Liver (tissue), 7 donors: ENCODE measurements at regions not wholly inside any gene's neighbourhood (a gene's known extent, or its start where the extent isn't known, plus 50 kb on each side); places are given as distances from the start of the nearest gene placed in this dataset.

Source experiments
- DNase-seq: peaks from one replicate; pipeline ENCODE4 v3.0.0-alpha.2; 2017; ENCODE audit warnings: low spot score
- H3K27ac ChIP-seq, 2 donors: one replicate each; pipeline ENCODE4 v1.7.0; 2013; ENCODE audit warnings: inconsistent platforms in 2 of 2, low read length in 2 of 2, control low read depth in 1 of 2, low read depth in 1 of 2, mild to moderate bottlenecking in 1 of 2
- H3K27me3 ChIP-seq, 4 donors: one replicate each; pipeline versions ENCODE4 v1.6.1 to v1.7.0; 2013; ENCODE audit warnings: low read length in 3 of 4, inconsistent platforms in 1 of 4, mild to moderate bottlenecking in 1 of 4, moderate library complexity in 1 of 4; ENCODE audit not compliant: control insufficient read depth in 4 of 4, insufficient read depth in 4 of 4
- H3K36me3 ChIP-seq, 4 donors: one replicate each; pipeline versions ENCODE4 v1.6.1 to v1.7.0; 2013; ENCODE audit warnings: low read length in 3 of 4, mild to moderate bottlenecking in 3 of 4, low read depth in 1 of 4, moderate library complexity in 1 of 4; ENCODE audit not compliant: control insufficient read depth in 4 of 4, insufficient read depth in 3 of 4
- H3K4me1 ChIP-seq, 4 donors: one replicate each; pipeline versions ENCODE4 v1.6.1 to v1.7.0; 2013; ENCODE audit warnings: low read length in 3 of 4, mild to moderate bottlenecking in 3 of 4, moderate library complexity in 1 of 4; ENCODE audit not compliant: control insufficient read depth in 4 of 4, insufficient read depth in 4 of 4
- H3K4me3 ChIP-seq, 3 donors: one replicate each; pipeline versions ENCODE4 v1.6.1 to v1.7.0; 2013; ENCODE audit warnings: low read length in 3 of 3, control low read depth in 1 of 3, low read depth in 1 of 3, mild to moderate bottlenecking in 1 of 3
- H3K9ac ChIP-seq, 2 donors: one replicate each; pipeline ENCODE4 v1.7.0; 2013; ENCODE audit warnings: low read length in 2 of 2, mild to moderate bottlenecking in 2 of 2, moderate library complexity in 2 of 2, control low read depth in 1 of 2, low read depth in 1 of 2
- H3K9me3 ChIP-seq, 4 donors: one replicate each; pipeline versions ENCODE4 v1.6.1 to v1.7.0; 2013; ENCODE audit warnings: low read length in 3 of 4; ENCODE audit not compliant: control insufficient read depth in 4 of 4
- ATF3 ChIP-seq: IDR thresholded peaks from 2 replicates; pipeline ENCODE4 v1.6.1; 2016; ENCODE audit warnings: antibody characterized with exemption
- FOXA1 ChIP-seq: IDR thresholded peaks from 2 replicates; pipeline ENCODE4 v1.6.1; 2016; ENCODE audit warnings: antibody characterized with exemption
- FOXA2 ChIP-seq: IDR thresholded peaks from 2 replicates; pipeline ENCODE4 v1.6.1; 2016; ENCODE audit warnings: antibody characterized with exemption
- GABPA ChIP-seq, 2 donors: IDR thresholded peaks in 1 of 2; conservative IDR thresholded peaks in 1 of 2; 2 replicates each; pipeline ENCODE4 v1.6.1; 2016; ENCODE audit warnings: antibody characterized with exemption in 2 of 2, mild to moderate bottlenecking in 1 of 2, moderate library complexity in 1 of 2
- HNF4A ChIP-seq, 2 donors: conservative IDR thresholded peaks; 2 replicates each; pipeline ENCODE4 v1.6.1; 2016; ENCODE audit warnings: antibody characterized with exemption in 2 of 2, mild to moderate bottlenecking in 2 of 2
- HNF4G ChIP-seq: IDR thresholded peaks from 2 replicates; pipeline ENCODE4 v1.6.1; 2016; ENCODE audit warnings: antibody characterized with exemption
- JUND ChIP-seq, 2 donors: IDR thresholded peaks; 2 replicates each; pipeline ENCODE4 v1.6.1; 2016; ENCODE audit warnings: antibody characterized with exemption in 2 of 2
- MAX ChIP-seq: IDR thresholded peaks from 2 replicates; pipeline ENCODE4 v1.6.1; 2016; ENCODE audit warnings: antibody characterized with exemption
- RAD21 ChIP-seq, 2 donors: IDR thresholded peaks; 2 replicates each; pipeline ENCODE4 v1.6.1; 2016; ENCODE audit warnings: antibody characterized with exemption in 2 of 2, mild to moderate bottlenecking in 2 of 2
- REST ChIP-seq: IDR thresholded peaks from 2 replicates; pipeline ENCODE4 v1.6.1; 2016; ENCODE audit warnings: antibody characterized with exemption, mild to moderate bottlenecking
- RXRA ChIP-seq, 2 donors: IDR thresholded peaks; 2 replicates each; pipeline ENCODE4 v1.6.1; 2017 to 2018; ENCODE audit warnings: antibody characterized with exemption in 2 of 2, mild to moderate bottlenecking in 1 of 2
- SP1 ChIP-seq: IDR thresholded peaks from 2 replicates; pipeline ENCODE4 v1.6.1; 2018; ENCODE audit warnings: antibody characterized with exemption, mild to moderate bottlenecking
- TAF1 ChIP-seq: conservative IDR thresholded peaks from 2 replicates; pipeline ENCODE4 v1.6.1; 2016; ENCODE audit warnings: antibody characterized with exemption, mild to moderate bottlenecking
- YY1 ChIP-seq: IDR thresholded peaks from 2 replicates; pipeline ENCODE4 v1.6.1; 2016; ENCODE audit warnings: antibody characterized with exemption, mild to moderate bottlenecking
- WGBS: extraction: QIAGEN DNeasy Blood & Tissue Kit; methylation state at CpG from one replicate; pipeline ENCODE4 v1.1.7; 2013; 5-methylcytosine and 5-hydroxymethylcytosine counted together
- TF ChIP-seq, protein P1 (sequence below): IDR thresholded peaks from 2 replicates; pipeline ENCODE4 v1.6.1; 2016; ENCODE audit warnings: antibody characterized with exemption
- donor health status: healthy.
- donor health status: healthy.
- donor health status: healthy.
- donor health status: healthy.

DNA sequence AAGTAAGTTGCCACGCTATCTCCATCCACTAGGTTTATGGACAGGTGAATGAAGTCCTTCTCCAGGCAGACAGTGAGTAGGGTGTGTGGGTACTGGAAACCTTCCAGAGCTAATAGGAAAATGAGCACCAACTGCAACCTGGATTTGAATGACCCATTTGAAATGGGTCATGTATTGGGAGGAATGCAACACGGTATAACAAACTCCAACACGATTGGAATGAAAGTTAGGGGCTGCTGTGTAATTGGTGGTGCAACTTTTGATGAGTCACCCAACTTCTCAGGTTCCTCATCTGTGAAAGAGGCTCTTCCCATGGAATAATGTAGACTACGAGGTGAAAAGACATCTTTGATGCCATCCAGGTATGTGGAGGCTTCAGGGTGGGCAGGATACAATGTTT, 241.4 kb upstream of the PODXL start (continued):
- TF ChIP-seq JUND (IDR thresholded peaks at IDR 0.05), result no peak

- 76% methylated on average over 10 of the region's 10 CpGs for WGBS
- H3K4me3 ChIP-seq, result no peak overlapping the region
- TF ChIP-seq GABPA (IDR thresholded peaks at IDR 0.05 in 1 of 2, conservative IDR thresholded peaks at IDR 0.05 in 1 of 2), result no peak
- TF ChIP-seq REST, result no peak
- no peak for TF ChIP-seq ATF3
- TF ChIP-seq HNF4A (conservative IDR thresholded peaks at IDR 0.05), result no peak
- no peak for DNase-seq
- no peak overlapping the region for H3K27ac ChIP-seq
- no peak overlapping the region for H3K9ac ChIP-seq
- H3K4me1 ChIP-seq, result no peaks in the 10 kb centered on the region
- no peaks in the 10 kb centered on the region for H3K36me3 ChIP-seq
- H3K9me3 ChIP-seq, result no peaks in the 10 kb centered on the region
- peaks cover 0 to 7% (median 0%) of the 10 kb centered on the region in 4 donors for H3K27me3 ChIP-seq
These were observed 239.0 kb upstream of the PODXL start for GRCh38 chr7:131795400-131795799.

DNA sequence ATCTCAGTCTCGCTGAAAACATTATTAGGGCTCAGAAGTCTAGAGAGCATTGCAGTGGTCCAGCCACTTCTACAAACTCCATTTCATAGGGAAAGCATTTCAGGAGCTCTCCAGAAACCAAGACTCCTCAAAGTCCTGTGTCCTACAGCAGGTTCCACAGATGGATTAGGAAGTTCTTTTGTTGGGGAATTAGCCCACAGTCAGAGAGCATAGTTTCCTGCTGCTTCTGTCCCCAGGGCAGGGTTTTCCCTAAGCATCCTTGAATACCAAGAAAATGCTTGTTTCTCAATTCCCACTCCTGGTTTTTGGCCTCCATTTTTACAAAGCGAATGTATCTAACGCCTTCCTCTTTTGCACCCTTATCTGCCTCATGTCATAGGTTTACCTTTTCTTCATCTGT, 235.9 kb upstream of the PODXL start:
- peaks cover 0 to 11% (median 0%) of the 10 kb centered on the region in 4 donors for H3K27me3 ChIP-seq
- no peaks in the 10 kb centered on the region for H3K9me3 ChIP-seq
- no peak for DNase-seq
- H3K9ac ChIP-seq, result no peak overlapping the region
- TF ChIP-seq MAX (no peak), ATF3 (no peak), SP1 (no peak), FOXA1 (no peak), JUND (IDR thresholded peaks at IDR 0.05) (no peak), RAD21 (IDR thresholded peaks at IDR 0.05) (no peak), RXRA (IDR thresholded peaks at IDR 0.05) (no peak), REST (no peak), TAF1 (no peak), HNF4A (conservative IDR thresholded peaks at IDR 0.05) (no peak), HNF4G (no peak), FOXA2 (no peak), YY1 (no peak)
- TF ChIP-seq, protein P1, sequence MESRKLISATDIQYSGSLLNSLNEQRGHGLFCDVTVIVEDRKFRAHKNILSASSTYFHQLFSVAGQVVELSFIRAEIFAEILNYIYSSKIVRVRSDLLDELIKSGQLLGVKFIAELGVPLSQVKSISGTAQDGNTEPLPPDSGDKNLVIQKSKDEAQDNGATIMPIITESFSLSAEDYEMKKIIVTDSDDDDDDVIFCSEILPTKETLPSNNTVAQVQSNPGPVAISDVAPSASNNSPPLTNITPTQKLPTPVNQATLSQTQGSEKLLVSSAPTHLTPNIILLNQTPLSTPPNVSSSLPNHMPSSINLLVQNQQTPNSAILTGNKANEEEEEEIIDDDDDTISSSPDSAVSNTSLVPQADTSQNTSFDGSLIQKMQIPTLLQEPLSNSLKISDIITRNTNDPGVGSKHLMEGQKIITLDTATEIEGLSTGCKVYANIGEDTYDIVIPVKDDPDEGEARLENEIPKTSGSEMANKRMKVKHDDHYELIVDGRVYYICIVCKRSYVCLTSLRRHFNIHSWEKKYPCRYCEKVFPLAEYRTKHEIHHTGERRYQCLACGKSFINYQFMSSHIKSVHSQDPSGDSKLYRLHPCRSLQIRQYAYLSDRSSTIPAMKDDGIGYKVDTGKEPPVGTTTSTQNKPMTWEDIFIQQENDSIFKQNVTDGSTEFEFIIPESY, result no peak
- 72% methylated on average over 3 of the region's 3 CpGs for WGBS
- H3K36me3 ChIP-seq, result no peaks in the 10 kb centered on the region
- no peak overlapping the region for H3K27ac ChIP-seq
- H3K4me1 ChIP-seq, result no peaks in the 10 kb centered on the region
- H3K4me3 ChIP-seq, result no peak overlapping the region
